CD14-positive monocyte (primary cell): ENCODE measurements at regions not wholly inside any gene's neighbourhood (a gene's known extent, or its start where the extent isn't known, plus 50 kb on each side); places are given as distances from the start of the nearest gene placed in this dataset.

Experiments
- DNase-seq, 3 donors: peaks; one replicate each; pipeline ENCODE4 v3.0.0-alpha.2; 2011 to 2022
- H2AFZ ChIP-seq: 2 replicates; pipeline ENCODE4 v1.6.0; 2012; ENCODE audit warnings: mild to moderate bottlenecking, low read depth, low read length, inconsistent platforms; ENCODE audit not compliant: insufficient read depth, poor library complexity, severe bottlenecking
- H3K27ac ChIP-seq, 2 donors: 1 replicate in 1 of 2; 2 replicates in 1 of 2; pipeline ENCODE4 v1.5.1; 2012 to 2013; ENCODE audit warnings: low read length in 2 of 2, control low read depth in 1 of 2, inconsistent platforms in 1 of 2, low read depth in 1 of 2, mild to moderate bottlenecking in 1 of 2
- H3K27me3 ChIP-seq, 2 donors: one replicate each; pipeline versions ENCODE4 v1.6.0 to v1.6.1; 2011 to 2013; ENCODE audit warnings: low read length in 2 of 2; ENCODE audit not compliant: control insufficient read depth in 2 of 2, insufficient read depth in 2 of 2
- H3K36me3 ChIP-seq, 2 donors: replicated peaks in 1 of 2; 1 replicate in 1 of 2; 2 replicates in 1 of 2; pipeline versions ENCODE4 v1.5.1 to v1.6.1; 2012 to 2013; ENCODE audit warnings: low read length in 2 of 2, control low read depth in 1 of 2, inconsistent platforms in 1 of 2, mild to moderate bottlenecking in 1 of 2; ENCODE audit not compliant: insufficient read depth in 2 of 2, control insufficient read depth in 1 of 2
- H3K4me1 ChIP-seq, 2 donors: 1 replicate in 1 of 2; 2 replicates in 1 of 2; pipeline versions ENCODE4 v1.5.1 to v1.6.1; 2012 to 2013; ENCODE audit warnings: low read length in 2 of 2, control low read depth in 1 of 2, inconsistent platforms in 1 of 2, mild to moderate bottlenecking in 1 of 2, moderate library complexity in 1 of 2; ENCODE audit not compliant: insufficient read depth in 2 of 2, control insufficient read depth in 1 of 2
- H3K4me2 ChIP-seq: replicated peaks from 2 replicates; pipeline ENCODE3; 2012; ENCODE audit warnings: low read length, moderate library complexity, mild to moderate bottlenecking; ENCODE audit not compliant: poor library complexity, severe bottlenecking; ENCODE audit errors: extremely low read depth
- H3K4me3 ChIP-seq, 3 experiments: fragments of 200-600 bp in 1 of 3; sonication (generic) in 1 of 3; replicated peaks in 1 of 3; 1 replicate in 2 of 3; 2 replicates in 1 of 3; pipeline ENCODE4 v1.5.1; 2011 to 2013; ENCODE audit warnings: low read length in 3 of 3, mild to moderate bottlenecking in 3 of 3, control low read depth in 2 of 3, low read depth in 2 of 3, inconsistent platforms in 1 of 3, moderate library complexity in 1 of 3
- H3K79me2 ChIP-seq: 2 replicates; pipeline ENCODE4 v1.6.0; 2012; ENCODE audit warnings: mild to moderate bottlenecking, control low read depth, inconsistent platforms, low read length, moderate library complexity; ENCODE audit not compliant: insufficient read depth
- H3K9ac ChIP-seq: 2 replicates; pipeline ENCODE4 v1.6.0; 2017; ENCODE audit warnings: low read length, mild to moderate bottlenecking; ENCODE audit not compliant: insufficient read depth, poor library complexity, severe bottlenecking
- H3K9me3 ChIP-seq, 2 donors: replicated peaks in 1 of 2; 1 replicate in 1 of 2; 2 replicates in 1 of 2; pipeline versions ENCODE4 v1.5.1 to v1.6.1; 2012 to 2013; ENCODE audit warnings: low read length in 2 of 2, control low read depth in 1 of 2; ENCODE audit not compliant: control insufficient read depth in 1 of 2, insufficient read depth in 1 of 2
- H4K20me1 ChIP-seq: 2 replicates; pipeline ENCODE4 v1.6.0; 2012; ENCODE audit warnings: mild to moderate bottlenecking, low read length, control low read depth, moderate library complexity; ENCODE audit not compliant: insufficient read depth
- H3K27ac Mint-ChIP-seq, 7 donors: one replicate each; pipeline ENCODE4 v1.8.0; 2020; ENCODE audit warnings: mild to moderate bottlenecking in 7 of 7, mixed read lengths in 7 of 7, moderate library complexity in 6 of 7, inconsistent platforms in 2 of 7
- H3K27me3 Mint-ChIP-seq, 3 donors: one replicate each; pipeline ENCODE4 v1.8.0; 2021 to 2022; ENCODE audit warnings: low read depth in 3 of 3, mild to moderate bottlenecking in 3 of 3, mixed read lengths in 3 of 3, moderate library complexity in 3 of 3, inconsistent platforms in 1 of 3
- H3K36me3 Mint-ChIP-seq, 2 donors: one replicate each; pipeline ENCODE4 v1.8.0; 2020; ENCODE audit warnings: mixed read lengths in 2 of 2, inconsistent platforms in 1 of 2, mild to moderate bottlenecking in 1 of 2
- H3K4me1 Mint-ChIP-seq: one replicate; pipeline ENCODE4 v1.8.0; 2020; ENCODE audit warnings: mild to moderate bottlenecking, mixed read lengths
- H3K4me3 Mint-ChIP-seq, 2 donors: one replicate each; pipeline ENCODE4 v1.8.0; 2020; ENCODE audit warnings: mild to moderate bottlenecking in 2 of 2, mixed read lengths in 2 of 2, moderate library complexity in 1 of 2
- H3K9me3 Mint-ChIP-seq, 7 donors: one replicate each; pipeline ENCODE4 v1.8.0; 2020 to 2022; ENCODE audit warnings: mixed read lengths in 7 of 7, mild to moderate bottlenecking in 6 of 7, moderate library complexity in 6 of 7, inconsistent platforms in 2 of 7
- WGBS: methylation state at CpG from one replicate; pipeline ENCODE4 v1.1.5; 2013; ENCODE audit warnings: missing lambda C conversion rate; ENCODE audit not compliant: insufficient coverage; 5-methylcytosine and 5-hydroxymethylcytosine counted together
- intact Hi-C, 2 donors: fragments of 100-400 bp; cut with micrococcal nuclease; formaldehyde crosslinking; loops; one replicate each; pipeline versions ENCODE4 v1.15.0 to v1.15.1; 2023
- TF ChIP-seq, protein P1 (sequence below): fragments of 200-600 bp; IDR thresholded peaks from one replicate; pipeline ENCODE4 v1.8.0; 2022; ENCODE audit warnings: antibody characterized with exemption, mild to moderate bottlenecking

DNA sequence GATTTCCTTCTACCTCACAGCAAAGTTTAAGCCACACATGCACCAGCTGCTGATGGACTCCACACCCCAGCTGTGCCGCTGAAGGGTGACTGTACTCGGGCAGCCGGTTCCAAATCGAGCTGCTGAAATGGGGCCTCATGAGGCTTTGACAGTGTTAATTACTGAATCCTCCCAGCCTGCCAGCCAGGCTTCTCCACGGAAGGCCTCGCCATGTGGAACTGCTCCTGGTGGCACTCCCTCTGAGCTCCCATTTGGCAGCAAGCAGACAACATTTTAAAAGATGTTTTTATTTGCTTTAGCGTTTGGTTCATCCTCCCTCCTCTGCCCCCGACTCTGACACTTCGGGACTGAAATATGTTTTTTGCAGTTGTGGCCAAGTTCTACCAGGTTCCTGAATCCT, 479.4 kb upstream of the MPDZ start:
- Mint-ChIP-seq H3K36me3 (no peaks in the 10 kb centered on the region), H3K4me3 (no peak overlapping the region)
- TF ChIP-seq, protein P1, sequence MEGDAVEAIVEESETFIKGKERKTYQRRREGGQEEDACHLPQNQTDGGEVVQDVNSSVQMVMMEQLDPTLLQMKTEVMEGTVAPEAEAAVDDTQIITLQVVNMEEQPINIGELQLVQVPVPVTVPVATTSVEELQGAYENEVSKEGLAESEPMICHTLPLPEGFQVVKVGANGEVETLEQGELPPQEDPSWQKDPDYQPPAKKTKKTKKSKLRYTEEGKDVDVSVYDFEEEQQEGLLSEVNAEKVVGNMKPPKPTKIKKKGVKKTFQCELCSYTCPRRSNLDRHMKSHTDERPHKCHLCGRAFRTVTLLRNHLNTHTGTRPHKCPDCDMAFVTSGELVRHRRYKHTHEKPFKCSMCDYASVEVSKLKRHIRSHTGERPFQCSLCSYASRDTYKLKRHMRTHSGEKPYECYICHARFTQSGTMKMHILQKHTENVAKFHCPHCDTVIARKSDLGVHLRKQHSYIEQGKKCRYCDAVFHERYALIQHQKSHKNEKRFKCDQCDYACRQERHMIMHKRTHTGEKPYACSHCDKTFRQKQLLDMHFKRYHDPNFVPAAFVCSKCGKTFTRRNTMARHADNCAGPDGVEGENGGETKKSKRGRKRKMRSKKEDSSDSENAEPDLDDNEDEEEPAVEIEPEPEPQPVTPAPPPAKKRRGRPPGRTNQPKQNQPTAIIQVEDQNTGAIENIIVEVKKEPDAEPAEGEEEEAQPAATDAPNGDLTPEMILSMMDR: no peak

DNA sequence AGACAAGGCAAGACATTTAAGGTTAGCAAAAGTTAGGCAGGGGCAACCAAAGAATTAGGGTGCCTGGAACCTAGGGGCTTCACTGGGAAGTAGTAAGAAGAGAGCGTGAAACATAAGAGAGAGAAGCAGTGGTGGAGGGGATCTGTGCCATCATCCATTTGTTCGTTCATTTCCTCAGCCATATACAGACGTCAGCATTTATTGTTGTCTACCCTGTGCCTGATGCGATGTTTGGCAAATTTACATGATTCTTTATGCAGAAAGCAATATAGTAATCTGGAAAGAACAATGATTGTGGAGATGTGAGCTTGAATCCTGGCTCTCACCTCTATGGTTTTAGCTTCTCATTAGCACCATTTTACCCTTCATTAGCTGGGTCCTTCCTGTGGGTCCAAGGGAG, 477.5 kb upstream of the MPDZ start:
- H3K4me1 Mint-ChIP-seq: no peaks in the 10 kb centered on the region
- Histone ChIP-seq H3K4me3 (no peak overlapping the region), H3K36me3 (no peaks in the 10 kb centered on the region), H3K4me1 (no peaks in the 10 kb centered on the region), H2AFZ (no peak overlapping the region), H3K27ac (no peak overlapping the region), H3K9me3 (peaks cover 3 to 6% of the 10 kb centered on the region in 2 donors), H4K20me1 (no peaks in the 10 kb centered on the region), H3K79me2 (no peaks in the 10 kb centered on the region), H3K4me2 (no peak overlapping the region), H3K27me3 (no peaks in the 10 kb centered on the region), H3K9ac (no peak overlapping the region)
- H3K4me3 Mint-ChIP-seq: no peak overlapping the region
- TF ChIP-seq, protein P1: no peak
- no peaks in the 10 kb centered on the region for H3K36me3 Mint-ChIP-seq
- H3K27ac Mint-ChIP-seq: no peak overlapping the region
- peaks cover 0 to 2% (median 0%) of the 10 kb centered on the region in 3 donors for H3K27me3 Mint-ChIP-seq
- intact Hi-C loops: no loop called here
- DNase-seq: no peak
- 92% methylated on average over 2 of the region's 4 CpGs for WGBS
- H3K9me3 Mint-ChIP-seq: peaks cover 2 to 8% (median 6%) of the 10 kb centered on the region in 7 donors

More for the DNA sequence above, 479.4 kb upstream of the MPDZ start:
- Mint-ChIP-seq H3K27me3 (peaks cover 0 to 2% (median 0%) of the 10 kb centered on the region in 3 donors), H3K4me1 (no peaks in the 10 kb centered on the region), H3K27ac (no peak overlapping the region), H3K9me3 (peaks cover 0 to 7% (median 3%) of the 10 kb centered on the region in 7 donors)
- Histone ChIP-seq H3K27ac (no peak overlapping the region), H3K4me2 (no peak overlapping the region), H3K4me3 (no peak overlapping the region), H3K9ac (no peak overlapping the region), H3K79me2 (no peaks in the 10 kb centered on the region), H3K9me3 (peaks cover 3 to 6% of the 10 kb centered on the region in 2 donors), H3K4me1 (no peaks in the 10 kb centered on the region), H2AFZ (no peak overlapping the region), H3K27me3 (no peaks in the 10 kb centered on the region), H3K36me3 (no peaks in the 10 kb centered on the region), H4K20me1 (no peaks in the 10 kb centered on the region)
- no peak for DNase-seq
- intact Hi-C loops: no loop called here
- 95% methylated on average over 7 of the region's 9 CpGs for WGBS
